HepG2 (cell line): ENCODE measurements at regions not wholly inside any gene's neighbourhood (a gene's known extent, or its start where the extent isn't known, plus 50 kb on each side); places are given as distances from the start of the nearest gene placed in this dataset.

Experiments
- HMG20B ChIP-seq: conservative IDR thresholded peaks from 2 replicates; pipeline ENCODE4 v1.6.1; 2016; ENCODE audit warnings: missing genetic modification reagents, missing compliant biosample characterization
- JDP2 ChIP-seq: sonication (generic); formaldehyde crosslinking; IDR thresholded peaks from 2 replicates; pipeline ENCODE4 v1.8.1; 2022; ENCODE audit warnings: missing genetic modification reagents, borderline replicate concordance
- MTA1 ChIP-seq: sonication (generic); formaldehyde crosslinking; IDR thresholded peaks from 2 replicates; pipeline ENCODE4 v1.4.0; 2020; ENCODE audit warnings: missing genetic modification reagents, mild to moderate bottlenecking, borderline replicate concordance
- TGIF2 ChIP-seq: IDR thresholded peaks from 2 replicates; pipeline ENCODE4 v1.6.1; 2016; ENCODE audit warnings: control low read depth, missing compliant biosample characterization
- ZFP90 ChIP-seq: sonication (generic); formaldehyde crosslinking; IDR thresholded peaks from 2 replicates; pipeline ENCODE4 v1.8.0; 2022; ENCODE audit warnings: missing genetic modification reagents, mild to moderate bottlenecking, inconsistent platforms, borderline replicate concordance
- TF ChIP-seq, protein P1 (sequence below): sonication (generic); formaldehyde crosslinking; IDR thresholded peaks from 2 replicates; pipeline ENCODE4 v1.9.0; 2022; ENCODE audit warnings: low read depth, missing genetic modification reagents

GRCh38 chr3:193862843-193863242, 269.8 kb downstream of the OPA1 start:
- no peak for TF ChIP-seq JDP2
- no peak for TF ChIP-seq MTA1 (CRISPR knock-in tag)
- no peak for TF ChIP-seq HMG20B (CRISPR knock-in tag)
- TF ChIP-seq, protein P1, sequence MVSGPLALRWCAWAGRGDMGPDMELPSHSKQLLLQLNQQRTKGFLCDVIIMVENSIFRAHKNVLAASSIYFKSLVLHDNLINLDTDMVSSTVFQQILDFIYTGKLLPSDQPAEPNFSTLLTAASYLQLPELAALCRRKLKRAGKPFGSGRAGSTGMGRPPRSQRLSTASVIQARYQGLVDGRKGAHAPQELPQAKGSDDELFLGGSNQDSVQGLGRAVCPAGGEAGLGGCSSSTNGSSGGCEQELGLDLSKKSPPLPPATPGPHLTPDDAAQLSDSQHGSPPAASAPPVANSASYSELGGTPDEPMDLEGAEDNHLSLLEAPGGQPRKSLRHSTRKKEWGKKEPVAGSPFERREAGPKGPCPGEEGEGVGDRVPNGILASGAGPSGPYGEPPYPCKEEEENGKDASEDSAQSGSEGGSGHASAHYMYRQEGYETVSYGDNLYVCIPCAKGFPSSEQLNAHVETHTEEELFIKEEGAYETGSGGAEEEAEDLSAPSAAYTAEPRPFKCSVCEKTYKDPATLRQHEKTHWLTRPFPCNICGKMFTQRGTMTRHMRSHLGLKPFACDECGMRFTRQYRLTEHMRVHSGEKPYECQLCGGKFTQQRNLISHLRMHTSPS (CRISPR knock-in tag) = no peak
- TF ChIP-seq TGIF2 = no peak
- TF ChIP-seq ZFP90 (CRISPR knock-in tag) = no peak
